HG02763 (cell line): ENCODE measurements at regions not wholly inside any gene's neighbourhood (a gene's known extent, or its start where the extent isn't known, plus 50 kb on each side); places are given as distances from the start of the nearest gene placed in this dataset.

Experiments used
- ATAC-seq: cut with Tn5 transposase; IDR thresholded peaks from one replicate; pipeline ENCODE4 v1.9.1; 2021; ENCODE audit warnings: mild to moderate bottlenecking, moderate library complexity; ENCODE audit not compliant: unreplicated experiment

DNA sequence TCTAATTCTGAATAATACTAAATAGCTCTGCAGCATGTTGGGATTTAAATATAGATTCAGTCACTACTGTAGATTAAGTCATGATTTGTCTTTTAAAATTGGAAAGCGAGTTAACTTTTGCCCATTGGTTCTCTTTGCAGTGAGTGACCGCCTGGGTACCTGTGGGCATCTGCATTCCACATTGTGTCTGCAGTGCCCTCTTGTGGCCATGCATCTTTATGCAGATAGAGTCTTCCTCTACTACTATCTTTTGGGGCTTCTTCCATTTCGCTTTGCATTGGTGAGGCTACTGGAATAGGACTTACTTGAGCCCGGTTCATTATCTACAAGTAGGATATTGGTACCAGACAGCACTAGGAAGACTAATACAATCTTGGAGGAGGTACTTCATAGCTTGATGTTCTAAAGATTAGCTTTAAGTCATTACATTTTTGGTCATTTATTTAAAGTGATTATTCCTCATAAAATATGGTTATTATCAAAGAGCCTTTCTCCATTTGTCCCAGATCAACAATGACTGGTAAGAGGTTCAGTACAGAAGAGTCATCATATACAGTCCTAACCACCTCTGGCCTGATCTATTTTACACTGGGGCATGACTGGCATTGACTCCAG lies 203.0 kb downstream of the SOCS6 start:
- peak; percentile 82 for ATAC-seq

DNA sequence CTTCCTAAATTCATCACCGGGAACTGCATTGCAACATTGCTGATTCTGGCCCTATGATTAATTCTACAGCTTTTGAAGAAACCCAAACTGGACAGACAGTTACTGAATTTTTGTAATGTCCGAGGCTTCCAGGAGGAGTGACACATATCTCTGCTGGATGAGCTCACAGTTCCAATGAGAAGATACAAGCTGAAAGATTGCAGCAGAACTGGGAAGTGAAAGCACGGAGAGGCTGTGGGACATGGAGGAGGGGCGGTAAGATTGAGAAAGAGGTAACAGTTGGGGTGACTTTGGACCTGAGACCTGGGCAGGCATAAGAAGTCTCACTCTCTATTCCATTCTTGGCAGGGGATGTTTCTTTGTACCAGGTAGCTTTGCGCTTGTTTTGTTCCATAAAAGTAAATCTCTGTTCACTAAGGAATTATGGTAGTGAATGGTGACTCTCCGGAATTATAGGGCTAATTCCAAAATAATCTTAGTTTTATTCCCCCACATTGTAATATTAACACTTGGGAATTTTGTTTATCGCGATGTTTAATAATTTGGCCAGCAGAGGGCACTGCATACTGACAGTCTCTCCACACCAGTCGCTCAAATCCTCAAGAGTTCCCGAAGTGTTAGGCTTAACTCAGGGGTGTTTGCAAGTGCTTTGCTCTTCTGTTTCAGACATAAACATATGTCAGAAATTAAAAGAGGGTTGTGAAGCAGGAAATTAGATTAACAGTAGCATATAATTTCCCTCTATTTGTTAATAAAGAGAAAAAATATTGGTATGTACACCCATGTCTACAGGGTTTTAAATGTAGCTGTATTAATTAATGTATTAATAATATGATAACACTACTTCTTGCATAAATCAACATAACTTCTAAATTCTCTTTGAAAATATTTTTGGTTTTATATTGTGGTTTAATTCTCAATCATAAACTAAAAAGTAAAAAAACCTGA lies 201.4 kb downstream of the SOCS6 start:
- peak; percentile 48 for ATAC-seq

DNA sequence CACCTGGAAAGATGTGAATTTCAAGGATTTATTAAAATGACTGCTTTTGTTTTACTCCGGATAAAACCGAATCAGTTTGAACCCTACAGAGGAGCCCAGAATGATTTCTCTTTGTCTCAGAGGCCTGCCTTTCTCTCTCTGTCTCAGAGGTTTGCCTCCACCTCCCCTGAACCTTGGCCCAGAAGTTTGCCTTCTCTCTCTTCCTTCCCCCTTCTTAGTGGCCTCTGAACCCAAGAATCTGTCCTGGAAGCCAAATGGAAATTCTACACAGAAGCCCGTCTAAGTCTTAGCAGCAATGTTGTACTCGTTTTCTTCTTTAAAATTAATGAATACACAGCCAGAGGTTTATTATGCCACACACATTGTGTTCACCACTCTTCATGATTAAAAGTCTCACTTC lies 200.7 kb downstream of the SOCS6 start:
- no peak for ATAC-seq

DNA sequence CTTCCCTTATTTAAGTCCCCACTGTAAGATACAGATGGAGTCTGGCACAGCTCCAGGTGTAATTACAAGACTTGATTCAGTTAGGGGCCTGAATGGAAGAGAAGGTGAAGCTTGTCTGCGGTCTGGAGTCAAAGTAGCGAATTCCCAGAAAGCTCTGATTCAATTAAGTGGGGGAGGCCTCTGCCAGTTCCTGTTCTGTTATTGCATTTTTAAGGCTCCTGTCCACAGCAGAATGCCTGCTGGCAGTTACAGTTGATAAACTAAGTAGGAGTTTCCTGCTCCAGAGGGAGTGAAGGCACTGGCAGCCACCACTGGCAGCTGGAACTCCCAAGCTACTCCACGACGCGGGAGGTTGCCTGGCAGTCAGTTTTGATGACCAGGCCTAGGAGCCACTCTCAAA lies 181.1 kb downstream of the SOCS6 start:
- ATAC-seq = no peak

DNA sequence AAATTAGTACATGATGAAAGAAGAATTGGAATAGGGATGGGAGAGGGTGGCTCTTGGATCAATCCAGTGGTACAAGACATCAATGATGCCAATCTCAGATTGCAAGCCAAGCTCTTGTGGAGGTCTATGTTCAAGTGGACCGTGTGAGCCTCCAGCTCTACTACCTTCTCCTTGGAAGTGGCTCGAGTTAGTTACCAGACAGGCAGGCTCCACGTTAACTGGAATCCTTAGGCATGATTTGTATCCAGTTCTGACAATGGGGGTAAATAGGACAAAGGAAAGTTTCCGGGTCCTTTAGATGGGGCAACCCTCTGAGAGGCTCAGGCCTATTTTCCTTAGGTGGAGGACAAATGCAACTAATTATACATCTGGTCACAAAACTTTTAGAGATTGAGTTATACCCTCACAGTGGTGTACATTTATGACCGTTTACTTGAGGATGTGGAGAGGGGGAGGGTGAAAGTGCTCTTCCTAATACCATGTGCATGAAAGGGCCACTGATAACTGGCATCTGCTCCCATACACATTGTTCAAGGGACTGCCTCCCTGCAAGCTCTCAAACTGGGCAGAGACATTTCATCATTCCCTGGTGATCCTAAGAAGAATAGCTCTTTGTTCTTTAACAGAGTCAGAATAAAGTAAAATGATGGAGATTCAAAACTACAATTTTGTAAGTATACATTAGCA lies 180.2 kb downstream of the SOCS6 start:
- ATAC-seq = no peak

DNA sequence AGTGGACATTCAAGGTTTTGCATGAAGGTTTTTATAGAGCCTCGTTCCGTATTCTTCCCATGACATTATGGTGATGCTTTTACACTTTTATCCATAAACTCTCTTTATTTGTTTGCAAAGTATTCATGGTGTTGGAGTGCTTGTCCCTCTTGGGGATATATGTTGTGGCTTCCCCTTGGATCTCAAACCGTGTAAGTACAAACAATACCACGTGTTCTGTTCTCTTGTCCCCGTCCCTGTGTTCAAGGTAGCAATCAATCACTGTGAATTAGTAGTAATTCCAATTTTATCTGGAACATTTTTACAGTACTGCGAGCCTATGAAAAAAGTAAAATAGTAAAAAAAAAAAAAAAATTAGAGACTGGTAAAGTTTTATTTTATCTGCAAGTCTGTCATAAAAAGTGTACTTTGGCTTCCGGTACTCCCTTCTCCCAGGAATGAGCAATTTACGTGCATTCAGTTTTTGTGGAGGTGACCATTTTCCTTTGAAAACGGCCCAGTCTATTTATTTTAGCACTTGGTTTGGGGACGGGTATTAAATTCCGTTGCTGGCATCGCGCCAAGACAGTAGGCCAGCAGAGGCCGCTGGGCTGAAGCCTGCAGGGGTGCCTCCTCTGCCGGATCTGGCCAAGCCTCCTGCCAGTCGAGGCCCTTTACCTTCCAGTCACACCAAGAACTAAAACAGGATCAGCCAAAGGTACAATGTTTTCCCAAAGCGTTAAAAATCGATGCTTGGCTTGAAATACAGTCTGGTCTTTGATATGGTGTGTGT lies 175.7 kb downstream of the SOCS6 start:
- ATAC-seq = no peak

DNA sequence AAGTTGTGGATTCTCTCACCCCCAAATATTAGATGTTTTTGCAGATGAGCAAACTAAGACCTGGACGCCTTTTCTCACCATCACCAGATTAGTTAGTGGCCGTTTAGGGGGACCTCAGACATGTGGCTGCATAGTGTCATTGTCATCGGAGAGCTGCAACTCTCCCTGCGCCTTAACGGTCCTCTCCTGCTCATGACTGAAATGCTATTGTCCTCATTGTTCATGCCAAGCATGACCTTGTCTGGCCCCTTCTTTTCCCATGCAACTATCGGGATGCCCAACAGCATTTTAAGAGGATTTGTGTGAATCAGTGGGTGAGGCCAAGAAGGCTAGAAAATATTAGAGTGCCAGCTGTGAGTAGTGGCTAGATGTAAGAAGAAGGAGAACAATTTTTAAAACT lies 174.2 kb downstream of the SOCS6 start:
- ATAC-seq = no peak

DNA sequence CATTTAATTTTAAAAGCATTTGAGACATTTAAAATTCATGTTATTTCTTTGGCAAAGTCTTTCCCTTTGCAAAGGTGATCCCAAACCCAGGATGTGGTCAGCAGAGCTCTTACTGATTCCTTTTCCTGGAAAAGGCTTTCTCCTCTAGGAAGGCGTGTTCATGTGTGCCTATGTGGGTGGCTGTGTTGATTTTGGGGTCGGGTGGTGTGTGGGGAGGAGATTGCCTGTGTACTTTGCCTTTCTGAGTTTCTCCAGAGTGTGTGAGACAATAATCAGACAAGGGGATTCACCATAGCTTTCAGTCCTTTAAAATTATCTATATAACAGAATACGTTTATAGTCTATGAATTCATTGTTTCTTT lies 173.2 kb downstream of the SOCS6 start:
- no peak for ATAC-seq

DNA sequence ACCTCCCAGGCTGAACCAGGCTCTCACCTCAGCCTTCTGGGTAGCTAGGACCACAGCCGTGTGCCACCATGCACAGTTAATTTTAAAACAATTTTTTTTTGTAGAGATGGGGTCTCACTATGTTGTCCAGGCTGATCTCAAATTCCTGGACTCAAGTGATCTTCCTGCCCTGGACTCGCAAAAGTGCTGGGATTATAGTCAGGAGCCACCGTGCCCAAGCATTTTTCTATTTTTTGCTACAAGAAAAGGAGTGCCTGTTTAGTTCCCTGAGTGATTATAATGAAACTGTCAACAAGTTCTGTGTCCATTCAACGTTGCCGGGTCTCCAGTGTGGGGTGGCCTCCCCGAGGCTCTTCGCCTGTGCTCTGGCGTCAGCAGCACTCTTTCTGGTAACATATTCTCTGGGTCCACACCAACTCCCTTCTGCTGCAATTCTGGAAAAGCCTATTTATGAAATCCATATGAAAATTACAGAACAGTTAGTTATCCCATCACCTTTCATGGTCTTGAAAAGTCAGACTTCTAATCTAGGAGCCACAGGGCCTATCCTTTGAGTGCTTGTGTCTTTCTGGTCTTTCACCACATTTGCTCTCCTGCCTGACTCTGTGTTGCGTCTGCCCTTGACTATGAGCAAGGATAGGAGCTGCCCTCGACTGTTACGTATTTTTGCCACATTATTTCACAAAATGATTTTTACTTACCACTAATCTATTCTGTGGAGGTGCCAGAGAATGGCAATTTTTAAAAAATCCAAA lies 172.7 kb downstream of the SOCS6 start:
- ATAC-seq = no peak

DNA sequence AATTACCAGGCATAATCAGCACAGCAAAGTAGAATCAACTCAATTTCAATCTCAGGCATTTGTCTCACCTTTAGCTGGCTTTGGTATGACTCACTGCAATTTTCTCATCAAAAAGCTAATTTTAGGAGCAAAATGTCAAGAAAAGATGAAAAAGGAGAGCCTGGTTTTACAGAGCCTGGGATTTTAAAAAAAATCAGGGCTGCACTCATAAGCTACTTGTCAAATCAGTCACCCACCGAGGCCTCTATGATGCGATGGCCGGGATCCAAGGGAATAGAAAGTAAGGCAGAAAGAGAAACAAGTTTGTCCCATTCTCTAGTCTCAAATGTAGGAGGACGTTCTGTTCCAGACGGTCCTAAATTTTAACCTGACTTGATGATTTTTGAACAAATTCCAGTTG lies 170.9 kb downstream of the SOCS6 start:
- ATAC-seq = no peak

DNA sequence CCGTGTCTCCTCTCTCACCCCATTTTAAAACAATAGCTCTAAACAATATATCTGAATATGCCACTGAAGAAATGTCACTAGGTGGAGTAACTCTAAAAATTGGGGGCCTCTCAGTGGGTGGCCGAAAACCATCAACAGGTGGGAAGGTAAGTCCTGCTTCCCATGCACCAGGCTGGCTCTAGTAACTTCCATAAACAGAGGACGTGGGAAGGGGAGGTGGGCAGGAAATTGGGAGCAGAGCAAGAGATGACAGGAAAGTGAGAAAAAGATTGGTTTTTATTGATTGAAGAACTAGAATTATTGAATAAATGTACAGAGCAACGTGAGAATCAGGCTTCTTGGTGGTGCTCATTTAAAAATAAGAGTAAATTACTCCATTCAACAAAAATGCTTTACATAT lies 170.4 kb downstream of the SOCS6 start:
- no peak for ATAC-seq

DNA sequence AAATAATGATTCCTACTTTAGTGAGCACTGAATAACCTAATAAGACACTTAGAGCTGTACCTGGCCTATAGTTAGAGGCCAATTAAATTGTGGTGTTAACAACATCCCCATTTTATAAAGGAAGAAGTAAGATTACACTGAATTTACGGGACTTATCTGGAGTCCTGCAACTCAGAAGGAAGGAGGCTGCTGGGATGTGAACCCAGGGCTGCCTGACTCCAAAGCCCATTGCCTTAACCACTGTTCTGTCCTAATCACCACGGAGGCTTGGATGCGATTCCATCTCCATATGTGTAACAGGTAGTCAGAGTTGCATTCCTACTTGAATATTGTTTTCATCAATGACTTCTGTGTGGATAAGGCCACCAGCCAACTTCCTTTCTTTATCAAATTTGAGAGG lies 168.9 kb downstream of the SOCS6 start:
- no peak for ATAC-seq

DNA sequence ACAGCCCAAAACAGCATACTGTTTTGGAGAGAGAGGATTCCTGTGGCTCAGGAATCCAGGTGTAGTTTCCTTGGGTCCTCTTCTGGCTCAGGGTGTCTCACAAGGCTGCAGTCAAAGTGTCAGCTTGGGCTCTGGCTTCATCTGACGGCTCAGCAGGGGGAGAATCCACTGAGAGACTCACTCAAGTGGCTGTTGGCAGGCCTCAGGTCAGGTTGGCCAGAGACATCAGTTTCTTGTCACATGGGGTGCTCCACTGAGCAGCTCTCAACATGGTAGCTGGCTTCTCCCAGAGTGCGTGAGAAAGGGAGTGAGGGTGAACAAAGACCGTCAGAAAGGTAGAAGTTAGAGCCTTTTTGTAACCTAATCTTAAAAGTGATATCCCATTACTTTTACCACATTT lies 168.4 kb downstream of the SOCS6 start:
- ATAC-seq = no peak

DNA sequence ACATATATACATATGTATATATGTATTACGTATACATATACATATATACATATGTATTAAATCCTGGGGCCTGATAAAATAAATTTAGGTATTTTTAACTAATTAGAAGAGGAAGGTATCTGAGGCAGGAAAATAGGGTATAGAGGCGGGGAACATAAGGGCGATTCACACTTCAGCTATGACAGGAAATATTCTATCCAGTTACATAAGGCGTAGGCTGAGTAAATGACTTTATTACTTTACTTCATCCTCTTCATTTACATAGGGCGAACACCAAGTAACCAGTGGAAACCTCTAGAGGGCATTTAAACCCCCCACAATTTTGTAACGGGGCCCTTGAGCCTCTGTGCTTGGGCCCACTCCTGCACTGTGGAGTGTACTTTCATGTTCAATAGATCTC lies 167.5 kb downstream of the SOCS6 start:
- no peak for ATAC-seq

DNA sequence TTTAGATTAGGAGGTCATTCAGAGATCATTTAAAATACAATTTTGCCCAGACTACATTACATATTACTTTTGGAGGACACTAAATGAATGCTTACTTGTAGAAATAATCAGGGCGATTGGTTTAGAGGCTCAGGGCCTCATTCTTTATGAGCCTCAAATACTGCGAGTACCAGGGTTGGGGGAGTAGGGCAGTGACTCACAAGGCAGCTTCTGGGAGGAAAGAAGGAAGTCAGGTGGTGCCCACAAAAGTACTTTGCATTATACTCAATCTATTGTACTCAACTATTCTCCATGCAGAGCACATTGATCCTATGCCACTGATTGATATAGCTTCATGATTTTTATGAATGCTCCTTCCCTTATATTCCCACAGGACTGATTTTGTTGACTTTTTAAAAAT lies 166.9 kb downstream of the SOCS6 start:
- no peak for ATAC-seq

DNA sequence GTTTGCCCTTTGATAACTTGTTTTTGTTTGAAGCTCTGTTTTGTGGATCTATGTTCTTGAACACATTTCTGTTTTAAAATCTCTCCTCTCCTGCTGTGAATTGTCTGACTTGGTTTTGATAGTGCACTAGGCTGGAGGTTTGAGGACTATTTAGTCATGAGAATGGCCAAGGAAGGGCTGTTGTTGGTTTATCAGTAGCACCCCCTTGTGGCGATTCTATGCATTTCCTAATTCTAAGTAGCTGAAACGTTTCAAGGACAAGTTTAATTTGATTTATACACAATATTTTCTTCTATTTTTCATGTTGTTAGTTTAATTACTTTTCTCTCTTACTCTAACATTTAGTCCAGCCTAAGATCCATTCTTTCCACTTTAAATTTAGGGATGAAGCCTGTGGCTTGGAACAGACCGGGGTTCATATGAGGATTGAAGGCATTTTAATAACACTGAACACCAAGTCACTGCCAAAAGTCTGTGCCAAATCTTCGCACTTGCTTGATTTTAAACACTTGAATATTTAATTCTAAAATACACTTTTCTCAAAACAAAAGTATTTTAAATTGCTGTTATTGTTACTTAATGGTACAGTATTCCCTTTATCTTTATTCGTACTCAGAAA lies 166.0 kb downstream of the SOCS6 start:
- ATAC-seq = peak; percentile 51

DNA sequence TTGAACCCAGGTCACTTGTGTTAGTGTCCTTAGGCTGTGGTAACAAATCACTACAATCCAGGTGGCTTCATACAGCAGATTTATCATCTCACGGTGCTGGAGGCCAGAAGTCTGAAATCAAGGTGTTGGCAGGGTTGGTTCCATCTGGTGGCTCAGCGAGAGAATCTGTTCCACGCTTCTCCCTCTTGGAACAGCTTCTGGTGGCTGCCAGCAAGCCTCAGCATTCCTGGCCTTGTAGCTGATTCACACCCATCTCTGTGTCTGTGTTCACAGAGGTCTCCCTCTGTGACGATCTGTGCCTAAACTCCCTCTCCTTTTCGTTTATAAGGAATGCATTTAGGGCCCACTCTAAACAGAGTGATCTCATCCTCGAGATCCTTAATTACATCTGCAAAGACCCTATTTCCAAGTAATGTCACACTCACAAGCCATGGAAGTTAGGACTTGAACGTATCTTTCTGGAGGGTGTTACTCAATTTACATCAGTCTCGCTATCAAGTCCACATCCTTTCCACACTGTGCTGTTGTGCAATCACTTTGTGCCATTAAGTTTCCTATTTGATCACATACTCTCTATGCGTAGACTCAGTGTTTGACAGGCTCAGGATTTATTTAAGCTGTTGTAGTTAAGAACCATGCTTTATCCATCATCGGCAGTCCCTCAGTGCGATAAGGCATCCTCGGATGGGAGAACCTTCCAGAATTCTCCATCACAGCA lies 164.4 kb downstream of the SOCS6 start:
- no peak for ATAC-seq

DNA sequence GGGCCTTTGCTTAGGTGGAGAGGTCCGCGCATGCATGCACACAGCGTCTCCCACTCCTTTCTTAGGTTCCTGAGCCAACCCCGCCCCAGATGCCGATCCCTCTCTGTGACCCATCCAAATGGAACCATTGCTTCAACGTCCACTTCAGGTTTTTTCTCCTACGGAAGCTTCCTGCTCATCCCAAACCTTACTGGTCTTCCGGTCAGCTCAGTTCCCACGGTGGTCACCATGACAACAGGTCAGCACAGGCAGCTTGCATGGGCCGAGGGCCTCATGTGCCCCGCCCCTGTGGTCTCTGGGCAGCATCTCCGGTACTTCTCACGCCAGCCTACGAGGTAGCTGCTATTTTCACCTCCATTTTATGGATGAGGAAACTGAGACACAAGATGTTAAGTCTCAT lies 163.7 kb downstream of the SOCS6 start:
- ATAC-seq = no peak
